OCI-LY1 (cell line): ENCODE measurements at regions not wholly inside any gene's neighbourhood (a gene's known extent, or its start where the extent isn't known, plus 50 kb on each side); places are given as distances from the start of the nearest gene placed in this dataset.

Source experiments
- H2AFZ ChIP-seq: fragments of 200-600 bp; sonication (generic), shearing (Covaris generic); 2 replicates; pipeline ENCODE4 v1.6.0; 2014; ENCODE audit warnings: antibody characterized with exemption, mild to moderate bottlenecking, low read length
- H3F3A ChIP-seq: fragments of 200-600 bp; sonication (generic), shearing (Covaris generic); 2 replicates; pipeline ENCODE4 v1.6.0; 2014; ENCODE audit warnings: mild to moderate bottlenecking, antibody characterized with exemption, low read length, moderate library complexity; ENCODE audit not compliant: insufficient read depth
- H3K27ac ChIP-seq: fragments of 200-600 bp; sonication (generic); 2 replicates; pipeline ENCODE4 v1.5.1; 2014; ENCODE audit warnings: low read length, mixed run types, mild to moderate bottlenecking, low read depth; ENCODE audit not compliant: poor library complexity, severe bottlenecking
- H3K27me3 ChIP-seq: fragments of 200-600 bp; sonication (generic); 2 replicates; pipeline ENCODE4 v1.6.0; 2014; ENCODE audit warnings: antibody characterized with exemption, mild to moderate bottlenecking, low read length, moderate library complexity; ENCODE audit not compliant: insufficient read depth
- H3K36me3 ChIP-seq: fragments of 200-600 bp; sonication (generic); 2 replicates; pipeline ENCODE4 v1.6.1; 2014; ENCODE audit warnings: mild to moderate bottlenecking, antibody characterized with exemption, low read length, moderate library complexity, mixed read lengths; ENCODE audit not compliant: insufficient read depth
- H3K4me1 ChIP-seq: fragments of 200-600 bp; sonication (generic); 2 replicates; pipeline ENCODE4 v1.5.1; 2014; ENCODE audit warnings: mild to moderate bottlenecking, low read length, moderate library complexity; ENCODE audit not compliant: insufficient read depth, severe bottlenecking
- H3K4me2 ChIP-seq: fragments of 200-600 bp; sonication (generic), shearing (Covaris generic); 2 replicates; pipeline ENCODE4 v1.6.1; 2014; ENCODE audit warnings: low read length
- H3K4me3 ChIP-seq: fragments of 200-600 bp; sonication (generic); 2 replicates; pipeline ENCODE4 v1.5.1; 2014; ENCODE audit warnings: low read length, low read depth, mild to moderate bottlenecking, mixed read lengths; ENCODE audit not compliant: poor library complexity, severe bottlenecking
- H3K79me2 ChIP-seq: fragments of 200-600 bp; shearing (Covaris generic); 2 replicates; pipeline ENCODE4 v1.6.1; 2016; ENCODE audit warnings: mixed run types, low read length, mixed read lengths; ENCODE audit not compliant: insufficient read depth
- H3K9ac ChIP-seq: fragments of 200-600 bp; sonication (generic), shearing (Covaris generic); 2 replicates; pipeline ENCODE4 v1.6.1; 2014; ENCODE audit warnings: mild to moderate bottlenecking, low read length, mixed read lengths
- H3K9me2 ChIP-seq: fragments of 200-600 bp; sonication (generic), shearing (Covaris generic); 2 replicates; pipeline ENCODE4 v1.6.1; 2014; ENCODE audit warnings: low read depth, mild to moderate bottlenecking, low read length, mixed read lengths
- H3K9me3 ChIP-seq: fragments of 200-600 bp; shearing (Covaris generic); 2 replicates; pipeline ENCODE4 v1.6.1; 2014; ENCODE audit warnings: low read length, mixed read lengths
- H4K20me1 ChIP-seq: fragments of 200-600 bp; sonication (generic), shearing (Covaris generic); 2 replicates; pipeline ENCODE4 v1.6.0; 2016; ENCODE audit warnings: mild to moderate bottlenecking, low read length; ENCODE audit not compliant: insufficient read depth
- CTCF ChIP-seq: fragments of 200-600 bp; sonication (generic), shearing (Covaris generic); IDR thresholded peaks from 2 replicates; pipeline ENCODE4 v1.5.1; 2017; ENCODE audit warnings: mild to moderate bottlenecking, antibody characterized with exemption, low read length, moderate library complexity, mixed read lengths
- EZH2 ChIP-seq: fragments of 200-600 bp; sonication (generic), shearing (Covaris generic); IDR thresholded peaks from 2 replicates; pipeline ENCODE4 v1.8.0; 2017; ENCODE audit warnings: borderline replicate concordance, mixed run types, mild to moderate bottlenecking, antibody characterized with exemption, low read length, moderate library complexity, mixed read lengths

- no peak overlapping the region for H3K27ac ChIP-seq
- no peak overlapping the region for H3K4me3 ChIP-seq
- H3K4me1 ChIP-seq: no peaks in the 10 kb centered on the region
- H3K36me3 ChIP-seq: no peaks in the 10 kb centered on the region; the same call in 1 of the 2 replicates
- H3K9me2 ChIP-seq: no peaks in the 10 kb centered on the region
- peaks cover 4% of the 10 kb centered on the region; the same call in 1 of the 2 replicates for H3K27me3 ChIP-seq
- H2AFZ ChIP-seq: no peak overlapping the region
- H4K20me1 ChIP-seq: no peaks in the 10 kb centered on the region
- H3K4me2 ChIP-seq: no peak overlapping the region
- H3K9me3 ChIP-seq: peaks cover 5% of the 10 kb centered on the region; the same call in 1 of the 2 replicates
- H3K79me2 ChIP-seq: no peaks in the 10 kb centered on the region
- TF ChIP-seq EZH2: no peak
- no peak for TF ChIP-seq CTCF
- H3F3A ChIP-seq: no peaks in the 10 kb centered on the region
- no peak overlapping the region for H3K9ac ChIP-seq
These were observed 59.6 kb downstream of the CAMK2N1 start for GRCh38 chr1:20426371-20426770.

DNA sequence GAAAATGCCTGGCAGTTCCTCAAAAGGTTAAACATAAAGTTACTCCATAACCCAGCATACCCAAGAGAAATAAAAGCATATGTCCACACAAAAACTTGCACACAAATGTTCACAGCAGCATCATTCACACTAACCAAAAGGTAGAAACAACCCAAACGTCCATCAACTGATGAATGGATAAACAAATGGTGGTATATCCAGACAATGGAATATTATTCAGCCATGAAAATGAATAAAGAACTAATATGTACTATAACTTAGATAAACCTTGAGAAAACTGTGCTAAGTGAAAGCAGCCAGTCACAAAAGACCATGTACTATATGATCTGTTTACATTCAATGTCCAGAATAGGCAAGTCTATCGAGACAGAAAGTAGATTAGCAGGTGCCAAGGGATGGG, 60.4 kb downstream of the CAMK2N1 start:
- H2AFZ ChIP-seq: no peak overlapping the region
- no peaks in the 10 kb centered on the region for H3K9me2 ChIP-seq
- no peaks in the 10 kb centered on the region for H3K79me2 ChIP-seq
- no peak for TF ChIP-seq CTCF
- no peak for TF ChIP-seq EZH2
- no peak overlapping the region for H3K27ac ChIP-seq
- no peaks in the 10 kb centered on the region; the same call in 1 of the 2 replicates for H3K36me3 ChIP-seq
- peaks cover 5% of the 10 kb centered on the region; the same call in 1 of the 2 replicates for H3K9me3 ChIP-seq
- peaks cover 4% of the 10 kb centered on the region; the same call in 1 of the 2 replicates for H3K27me3 ChIP-seq
- no peak overlapping the region for H3K9ac ChIP-seq
- no peak overlapping the region for H3K4me2 ChIP-seq
- no peaks in the 10 kb centered on the region for H4K20me1 ChIP-seq
- H3K4me1 ChIP-seq: no peaks in the 10 kb centered on the region
- H3F3A ChIP-seq: no peaks in the 10 kb centered on the region
- H3K4me3 ChIP-seq: no peak overlapping the region

DNA sequence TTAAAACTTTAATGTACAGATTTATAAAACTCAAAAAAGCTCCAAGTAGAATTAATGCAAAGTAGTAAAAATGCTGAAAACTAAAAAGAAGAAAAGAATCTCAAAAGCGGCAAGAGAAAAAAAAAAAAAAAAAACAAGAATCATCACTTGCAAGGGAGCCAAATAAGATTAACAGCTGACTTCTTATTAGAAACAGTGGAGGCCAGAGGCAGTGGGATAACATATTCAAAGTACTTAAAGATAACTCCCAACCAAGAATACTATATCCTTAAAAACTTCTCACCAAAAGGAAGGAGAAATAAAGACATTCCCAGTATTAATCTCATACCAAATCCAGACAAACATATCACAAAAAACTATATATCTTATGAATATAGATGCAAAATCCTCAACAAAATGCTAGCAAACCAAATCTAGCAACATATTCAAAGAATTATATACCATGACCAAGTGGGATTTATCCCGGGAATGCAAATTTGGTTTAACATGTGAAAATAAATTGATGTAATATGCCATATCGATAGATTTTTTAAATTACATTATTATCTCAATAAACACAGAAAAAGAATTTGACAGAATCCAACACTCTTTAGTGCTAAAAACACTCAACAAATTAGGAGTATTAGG, 62.7 kb downstream of the CAMK2N1 start:
- TF ChIP-seq EZH2: no peak
- no peak for TF ChIP-seq CTCF
- no peak overlapping the region for H3K4me3 ChIP-seq
- no peak overlapping the region for H3K4me2 ChIP-seq

More for the DNA sequence above, 62.7 kb downstream of the CAMK2N1 start:
- Histone ChIP-seq H3K27me3 (peaks cover 4% of the 10 kb centered on the region; the same call in 1 of the 2 replicates), H3K9me2 (no peaks in the 10 kb centered on the region), H3K9me3 (peaks cover 5% of the 10 kb centered on the region; the same call in 1 of the 2 replicates), H3K27ac (no peak overlapping the region), H3K9ac (no peak overlapping the region), H3K4me1 (no peaks in the 10 kb centered on the region), H2AFZ (no peak overlapping the region), H3F3A (no peaks in the 10 kb centered on the region), H4K20me1 (no peaks in the 10 kb centered on the region), H3K36me3 (no peaks in the 10 kb centered on the region; the same call in 1 of the 2 replicates), H3K79me2 (no peaks in the 10 kb centered on the region)
